Esophagus muscularis mucosa (tissue), 4 donors: ENCODE measurements at regions not wholly inside any gene's neighbourhood (a gene's known extent, or its start where the extent isn't known, plus 50 kb on each side); places are given as distances from the start of the nearest gene placed in this dataset.

Experiments
- DNase-seq: peaks from one replicate; pipeline ENCODE4 v3.0.0-alpha.2; 2017; ENCODE audit errors: extremely low spot score
- H3K27ac ChIP-seq, 4 donors: fragments of 200-600 bp; sonication (generic); replicated peaks in 1 of 4; 1 replicate in 3 of 4; 2 replicates in 1 of 4; pipeline ENCODE4 v1.5.1; 2016 to 2019; ENCODE audit warnings: mild to moderate bottlenecking in 1 of 4
- H3K27me3 ChIP-seq, 4 donors: fragments of 200-600 bp; sonication (generic); one replicate each; pipeline versions ENCODE4 v1.5.1 to v1.6.0; 2016 to 2019
- H3K36me3 ChIP-seq, 4 donors: fragments of 200-600 bp; sonication (generic); one replicate each; pipeline ENCODE4 v1.5.1; 2016 to 2019
- H3K4me1 ChIP-seq, 4 donors: fragments of 200-600 bp; sonication (generic); one replicate each; pipeline ENCODE4 v1.5.1; 2016 to 2019
- H3K4me3 ChIP-seq, 4 donors: fragments of 200-600 bp; sonication (generic); 1 replicate in 2 of 4; 2 replicates in 2 of 4; pipeline ENCODE4 v1.5.1; 2016 to 2019; ENCODE audit warnings: mild to moderate bottlenecking in 4 of 4, moderate library complexity in 1 of 4
- H3K9me3 ChIP-seq, 4 donors: fragments of 200-600 bp; sonication (generic); 1 replicate in 3 of 4; 2 replicates in 1 of 4; pipeline ENCODE4 v1.5.1; 2016 to 2019
- CTCF ChIP-seq, 3 experiments: fragments of 200-600 bp in 2 of 3; fragments of 450-650 bp in 1 of 3; sonication (generic) in 2 of 3; IDR thresholded peaks; one replicate each; pipeline ENCODE4 v1.5.1; 2017 to 2019; ENCODE audit warnings: antibody characterized with exemption in 3 of 3, mild to moderate bottlenecking in 2 of 3, moderate library complexity in 1 of 3
- EP300 ChIP-seq: sonication (generic); formaldehyde crosslinking; IDR thresholded peaks from one replicate; pipeline ENCODE4 v1.6.1; 2017; ENCODE audit warnings: antibody characterized with exemption
- POLR2A ChIP-seq: fragments of 450-650 bp; IDR thresholded peaks from one replicate; pipeline ENCODE4 v1.6.1; 2017; ENCODE audit warnings: antibody characterized with exemption, moderate library complexity, mild to moderate bottlenecking, low read depth
- POLR2AphosphoS5 ChIP-seq, 2 donors: sonication (generic); formaldehyde crosslinking; IDR thresholded peaks; one replicate each; pipeline ENCODE4 v1.6.1; 2017; ENCODE audit warnings: antibody characterized with exemption in 2 of 2
- WGBS: methylation state at CpG from one replicate; pipeline ENCODE4 v1.1.5; 2018; 5-methylcytosine and 5-hydroxymethylcytosine counted together
- intact Hi-C: fragments of 100-400 bp; cut with DNase I; formaldehyde crosslinking; loops from one replicate; pipeline ENCODE4 v1.15.1; 2023

GRCh38 chr6:145209272-145209671 is 526.0 kb downstream of the EPM2A start:
- intact Hi-C loops: no loop called here

GRCh38 chr6:145212813-145213212 is 522.5 kb downstream of the EPM2A start:
- H3K36me3 ChIP-seq: no peaks in the 10 kb centered on the region
- no peaks in the 10 kb centered on the region for H3K9me3 ChIP-seq
- TF ChIP-seq POLR2A: no peak
- TF ChIP-seq EP300: no peak
- TF ChIP-seq CTCF (IDR thresholded peaks at IDR 0.05): no peak
- no peak for TF ChIP-seq POLR2AphosphoS5 (IDR thresholded peaks at IDR 0.05)
- H3K27ac ChIP-seq: peak overlapping the region in 2 of 4 donors; percentile 12 to 24
- intact Hi-C loops: no loop called here
- no peaks in the 10 kb centered on the region for H3K27me3 ChIP-seq
- DNase-seq: no peak
- H3K4me3 ChIP-seq: no peak overlapping the region
- H3K4me1 ChIP-seq: peaks cover 0 to 15% (median 3%) of the 10 kb centered on the region in 4 donors

More at GRCh38 chr6:145209272-145209671, 526.0 kb downstream of the EPM2A start:
- Histone ChIP-seq H3K4me1 (peaks cover 0 to 35% (median 9%) of the 10 kb centered on the region in 4 donors), H3K27me3 (no peaks in the 10 kb centered on the region), H3K9me3 (no peaks in the 10 kb centered on the region), H3K27ac (no peak overlapping the region), H3K4me3 (no peak overlapping the region), H3K36me3 (no peaks in the 10 kb centered on the region)
- DNase-seq: no peak
- WGBS: 82% methylated on average over 2 of the region's 2 CpGs
- TF ChIP-seq EP300 (no peak), CTCF (IDR thresholded peaks at IDR 0.05) (no peak), POLR2AphosphoS5 (IDR thresholded peaks at IDR 0.05) (no peak), POLR2A (no peak)

- no peaks in the 10 kb centered on the region for H3K27me3 ChIP-seq
- 61% methylated on average over 3 of the region's 3 CpGs for WGBS
- no peaks in the 10 kb centered on the region for H3K36me3 ChIP-seq
- H3K4me1 ChIP-seq: peaks cover 0 to 15% (median 3%) of the 10 kb centered on the region in 4 donors
- TF ChIP-seq POLR2AphosphoS5 (IDR thresholded peaks at IDR 0.05): no peak
- no peak for TF ChIP-seq POLR2A
- TF ChIP-seq EP300: no peak
- TF ChIP-seq CTCF (IDR thresholded peaks at IDR 0.05): no peak
- H3K9me3 ChIP-seq: no peaks in the 10 kb centered on the region
- no peak for DNase-seq
- intact Hi-C loops: no loop called here
- peak overlapping the region in 2 of 4 donors; percentile 12 to 24 for H3K27ac ChIP-seq
- no peak overlapping the region for H3K4me3 ChIP-seq
Measured at GRCh38 chr6:145213614-145214013, 521.7 kb downstream of the EPM2A start.

- Histone ChIP-seq H3K4me3 (no peak overlapping the region), H3K4me1 (peaks cover 0 to 15% (median 3%) of the 10 kb centered on the region in 4 donors), H3K27ac (no peak overlapping the region), H3K27me3 (no peaks in the 10 kb centered on the region), H3K36me3 (no peaks in the 10 kb centered on the region), H3K9me3 (no peaks in the 10 kb centered on the region)
- whole genome bisulfite sequencing: 4% methylated on average over 2 of the region's 2 CpGs
- intact Hi-C loops: no loop called here
- DNase-seq: no peak
- TF ChIP-seq EP300: no peak
- TF ChIP-seq CTCF (IDR thresholded peaks at IDR 0.05): peak; percentile 47 to 62 (median 60)
- TF ChIP-seq POLR2A: no peak
- no peak for TF ChIP-seq POLR2AphosphoS5 (IDR thresholded peaks at IDR 0.05)
Measured at GRCh38 chr6:145214570-145214969, 520.8 kb downstream of the EPM2A start.

GRCh38 chr6:145224450-145224849 is 510.9 kb downstream of the EPM2A start:
- Histone ChIP-seq H3K4me3 (no peak overlapping the region), H3K9me3 (no peaks in the 10 kb centered on the region), H3K4me1 (no peaks in the 10 kb centered on the region), H3K27ac (no peak overlapping the region), H3K36me3 (no peaks in the 10 kb centered on the region), H3K27me3 (no peaks in the 10 kb centered on the region)
- TF ChIP-seq CTCF (IDR thresholded peaks at IDR 0.05) (no peak), POLR2A (no peak), EP300 (no peak), POLR2AphosphoS5 (IDR thresholded peaks at IDR 0.05) (no peak)
- intact Hi-C loops: no loop called here
- DNase-seq: no peak
- 92% methylated on average over 3 of the region's 3 CpGs for WGBS
